Retinal pigment epithelial cell (primary cell): ENCODE measurements at regions not wholly inside any gene's neighbourhood (a gene's known extent, or its start where the extent isn't known, plus 50 kb on each side); places are given as distances from the start of the nearest gene placed in this dataset.
"Not testable (repeated sequence)": the region's sequence is repeated elsewhere in the genome, so short reads cannot be mapped to it uniquely, and the experiment has no call there.

Source experiments
- DNase-seq: peaks from one replicate; pipeline ENCODE4 v3.0.0-alpha.2; 2010; ENCODE audit warnings: low read depth
- H3K4me3 ChIP-seq: 2 replicates; pipeline ENCODE4 v1.5.1; 2011; ENCODE audit warnings: mild to moderate bottlenecking, low read length, control low read depth, moderate library complexity
- CTCF ChIP-seq: conservative IDR thresholded peaks from 2 replicates; pipeline ENCODE4 v1.5.1; 2011; ENCODE audit warnings: low read depth, low read length, control low read depth, inconsistent platforms

GRCh38 chr6:85004361-85004995 is 240.1 kb upstream of the TBX18 start:
- TF ChIP-seq CTCF, result no peak
- DNase-seq, result no peak
- no peak overlapping the region for H3K4me3 ChIP-seq

GRCh38 chr6:85002847-85003246 is 238.4 kb upstream of the TBX18 start:
- DNase-seq, result no peak
- no peak overlapping the region for H3K4me3 ChIP-seq
- no peak for TF ChIP-seq CTCF

- TF ChIP-seq CTCF, result no peak
- H3K4me3 ChIP-seq, result no peak overlapping the region
- DNase-seq, result no peak
Observed at GRCh38 chr6:85000001-85000400, 235.6 kb upstream of the TBX18 start.

GRCh38 chr6:84998223-84998622 is 233.8 kb upstream of the TBX18 start:
- DNase-seq, result no peak
- TF ChIP-seq CTCF, result no peak
- no peak overlapping the region for H3K4me3 ChIP-seq

GRCh38 chr6:84988766-84989165 is 224.4 kb upstream of the TBX18 start:
- DNase-seq, H3K4me3 ChIP-seq: not testable (repeated sequence)

- not testable (repeated sequence) for H3K4me3 ChIP-seq
Observed at GRCh38 chr6:84985490-84985889, 221.1 kb upstream of the TBX18 start.

GRCh38 chr6:84979541-84979940 is 215.1 kb upstream of the TBX18 start:
- TF ChIP-seq CTCF, result no peak
- DNase-seq, result peak; percentile 10
- no peak overlapping the region for H3K4me3 ChIP-seq

More at GRCh38 chr6:84985490-84985889, 221.1 kb upstream of the TBX18 start:
- DNase-seq, result not testable (repeated sequence)

- no peak for TF ChIP-seq CTCF
- no peak for DNase-seq
Observed at GRCh38 chr6:84977363-84977705, 212.9 kb upstream of the TBX18 start.

More at GRCh38 chr6:84977363-84977705, 212.9 kb upstream of the TBX18 start:
- no peak overlapping the region for H3K4me3 ChIP-seq
